BJ (cell line): ENCODE measurements at regions not wholly inside any gene's neighbourhood (a gene's known extent, or its start where the extent isn't known, plus 50 kb on each side); places are given as distances from the start of the nearest gene placed in this dataset.

ENCODE experiments used
- CTCF ChIA-PET: fragments of 350-600 bp; formaldehyde crosslinking; extraction: SDS; loops from one replicate; lab custom pipeline; 2021; ENCODE audit warnings: antibody characterized with exemption, inconsistent platforms; lab: Yijun Ruan, JAX
- POLR2A ChIA-PET: fragments of 300-600 bp; sonication (Branson Sonifier 250); formaldehyde crosslinking; extraction: SDS; loops from one replicate; lab custom pipeline; 2021; ENCODE audit warnings: antibody characterized with exemption; lab: Charles Lee
- DNase-seq: peaks from one replicate; pipeline ENCODE4 v3.0.0-alpha.2; 2011; ENCODE audit warnings: low read depth
- H3K27me3 ChIP-seq: 2 replicates; pipeline ENCODE4 v1.6.0; 2011; ENCODE audit warnings: low read length; ENCODE audit not compliant: control insufficient read depth, insufficient read depth
- H3K36me3 ChIP-seq: 2 replicates; pipeline ENCODE4 v1.5.1; 2011; ENCODE audit warnings: low read length; ENCODE audit not compliant: control insufficient read depth, insufficient read depth
- H3K4me3 ChIP-seq: 2 replicates; pipeline ENCODE4 v1.5.1; 2011; ENCODE audit warnings: low read depth, mild to moderate bottlenecking, control low read depth, low read length
- TF ChIP-seq, protein P1 (sequence below): IDR thresholded peaks from 2 replicates; pipeline ENCODE4 v1.5.1; 2011; ENCODE audit warnings: low read depth, mild to moderate bottlenecking, control low read depth, inconsistent platforms, low read length, moderate library complexity; ENCODE audit not compliant: insufficient read depth

DNA sequence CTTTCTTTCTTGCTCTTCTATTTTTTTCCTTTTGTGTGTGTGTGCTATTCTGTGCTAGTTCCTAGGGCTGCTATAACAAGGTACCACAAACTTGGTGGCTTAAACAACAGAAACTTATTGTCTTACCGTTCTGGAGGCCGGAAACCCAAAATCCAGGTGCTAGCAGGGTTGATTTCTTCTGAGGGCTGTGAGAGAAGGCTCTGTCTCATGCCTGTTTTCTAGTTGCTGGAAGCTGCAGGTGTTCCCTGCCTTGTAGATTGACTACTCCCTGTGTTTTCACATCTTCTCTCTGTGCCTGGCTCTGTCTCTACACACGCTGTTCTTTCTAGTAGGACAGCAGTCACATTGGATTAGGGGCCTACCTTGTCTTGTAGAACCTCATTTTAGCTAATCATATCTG is 150.9 kb upstream of the DSCAM start:
- TF ChIP-seq, protein P1, sequence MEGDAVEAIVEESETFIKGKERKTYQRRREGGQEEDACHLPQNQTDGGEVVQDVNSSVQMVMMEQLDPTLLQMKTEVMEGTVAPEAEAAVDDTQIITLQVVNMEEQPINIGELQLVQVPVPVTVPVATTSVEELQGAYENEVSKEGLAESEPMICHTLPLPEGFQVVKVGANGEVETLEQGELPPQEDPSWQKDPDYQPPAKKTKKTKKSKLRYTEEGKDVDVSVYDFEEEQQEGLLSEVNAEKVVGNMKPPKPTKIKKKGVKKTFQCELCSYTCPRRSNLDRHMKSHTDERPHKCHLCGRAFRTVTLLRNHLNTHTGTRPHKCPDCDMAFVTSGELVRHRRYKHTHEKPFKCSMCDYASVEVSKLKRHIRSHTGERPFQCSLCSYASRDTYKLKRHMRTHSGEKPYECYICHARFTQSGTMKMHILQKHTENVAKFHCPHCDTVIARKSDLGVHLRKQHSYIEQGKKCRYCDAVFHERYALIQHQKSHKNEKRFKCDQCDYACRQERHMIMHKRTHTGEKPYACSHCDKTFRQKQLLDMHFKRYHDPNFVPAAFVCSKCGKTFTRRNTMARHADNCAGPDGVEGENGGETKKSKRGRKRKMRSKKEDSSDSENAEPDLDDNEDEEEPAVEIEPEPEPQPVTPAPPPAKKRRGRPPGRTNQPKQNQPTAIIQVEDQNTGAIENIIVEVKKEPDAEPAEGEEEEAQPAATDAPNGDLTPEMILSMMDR = no peak
- H3K4me3 ChIP-seq = no peak overlapping the region
- no peaks in the 10 kb centered on the region for H3K36me3 ChIP-seq
- DNase-seq = no peak
- ChIA-PET POLR2A (no interaction called here), CTCF (no interaction called here)
- no peaks in the 10 kb centered on the region for H3K27me3 ChIP-seq

DNA sequence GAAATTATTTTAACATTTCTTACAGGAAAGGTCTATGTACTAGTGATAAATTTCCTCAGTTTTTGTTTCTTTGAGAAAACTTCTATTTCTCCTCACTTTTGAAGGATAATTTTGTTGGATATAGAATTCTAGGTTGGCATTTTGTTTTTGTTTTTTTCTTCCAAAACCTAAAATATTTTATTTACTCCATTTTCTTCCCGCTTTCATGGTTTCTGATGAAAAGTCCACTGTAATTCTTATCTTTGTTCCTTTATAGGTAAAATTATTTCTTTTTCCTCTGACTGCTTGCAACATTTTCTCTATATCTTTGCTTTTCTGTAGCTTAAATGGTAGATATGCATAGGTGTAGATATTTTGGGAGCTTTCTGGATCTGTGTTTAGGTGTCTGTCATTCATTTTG is 153.9 kb upstream of the DSCAM start:
- Histone ChIP-seq H3K27me3 (no peaks in the 10 kb centered on the region), H3K4me3 (no peak overlapping the region), H3K36me3 (no peaks in the 10 kb centered on the region)
- DNase-seq = no peak
- TF ChIP-seq, protein P1 = no peak
- CTCF ChIA-PET = no interaction called here
- POLR2A ChIA-PET = no interaction called here

DNA sequence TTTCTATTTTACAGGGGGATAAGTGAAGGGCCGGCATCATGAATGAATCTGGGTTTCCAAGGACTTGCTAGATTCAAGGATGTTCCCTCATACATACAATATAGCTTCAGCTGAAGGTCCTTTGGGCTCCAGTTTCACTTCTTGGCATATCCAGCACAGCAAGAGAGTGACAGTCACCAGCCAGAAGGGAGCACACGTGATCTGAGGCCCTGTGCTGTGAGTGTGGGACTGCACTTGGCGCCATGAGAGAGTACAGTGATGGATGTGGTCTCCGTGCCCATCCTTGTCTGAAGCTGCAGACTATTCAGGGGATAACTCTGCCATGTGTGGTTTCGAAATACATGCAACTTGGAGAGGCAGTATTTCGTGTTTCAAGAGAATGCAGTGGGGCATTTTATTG is 159.7 kb upstream of the DSCAM start:
- H3K4me3 ChIP-seq = no peak overlapping the region
- no peaks in the 10 kb centered on the region for H3K36me3 ChIP-seq
- ChIA-PET CTCF (no interaction called here), POLR2A (no interaction called here)
- no peaks in the 10 kb centered on the region for H3K27me3 ChIP-seq
- DNase-seq = no peak
- TF ChIP-seq, protein P1 = no peak

DNA sequence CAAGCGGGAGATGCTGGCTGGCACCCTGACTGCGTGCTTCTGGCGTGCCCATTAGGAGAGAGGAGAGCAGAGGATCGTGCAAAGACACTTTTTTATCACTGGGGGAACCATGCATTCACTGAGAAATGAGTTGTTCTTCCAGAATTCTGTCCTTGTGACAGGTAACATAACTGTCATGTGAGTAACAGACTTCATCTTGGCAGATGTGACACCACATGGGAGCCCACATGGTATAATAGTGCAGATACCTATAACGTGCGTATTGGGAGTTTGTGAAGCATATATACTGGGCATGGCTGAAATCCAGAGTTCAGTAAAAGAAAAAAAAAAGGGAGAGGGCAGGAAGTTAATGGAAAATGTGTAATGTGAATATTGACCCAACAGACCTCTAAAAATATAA is 159.6 kb upstream of the BACE2 start:
- ChIA-PET CTCF (no interaction called here), POLR2A (no interaction called here)
- no peak for DNase-seq
- Histone ChIP-seq H3K4me3 (no peak overlapping the region), H3K36me3 (no peaks in the 10 kb centered on the region), H3K27me3 (no peaks in the 10 kb centered on the region)
- TF ChIP-seq, protein P1 = no peak

DNA sequence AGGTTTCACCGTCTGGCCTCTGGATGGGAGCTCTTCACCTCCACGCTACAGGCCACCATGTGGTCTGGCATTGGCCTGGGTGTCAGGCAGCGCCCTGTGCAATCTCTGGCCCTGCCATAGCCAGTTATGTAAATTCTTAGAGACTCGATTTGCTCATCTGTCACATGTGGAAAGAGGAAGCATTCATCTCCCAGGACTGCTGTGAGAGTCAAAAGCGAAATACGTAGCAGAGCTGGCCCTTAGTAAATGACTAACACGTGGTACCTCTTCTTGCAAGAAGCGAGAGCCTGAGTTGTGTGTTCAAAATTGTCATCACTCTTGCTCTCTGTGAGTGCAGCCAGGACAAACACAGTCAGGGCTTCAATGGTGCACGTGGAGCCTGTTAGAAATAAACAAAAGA is 159.0 kb upstream of the BACE2 start:
- Histone ChIP-seq H3K36me3 (no peaks in the 10 kb centered on the region), H3K4me3 (no peak overlapping the region), H3K27me3 (no peaks in the 10 kb centered on the region)
- POLR2A ChIA-PET = no interaction called here
- CTCF ChIA-PET = no interaction called here
- DNase-seq = no peak
- TF ChIP-seq, protein P1 = no peak
